ENCODE measurements at regions not wholly inside any gene's neighbourhood (a gene's known extent, or its start where the extent isn't known, plus 50 kb on each side); places are given as distances from the start of the nearest gene placed in this dataset.

- TF ChIP-seq CTCF (conservative IDR thresholded peaks at IDR 0.05; ENCODE audit: low read depth, low read length) (no peak), EZH2phosphoT487 (IDR thresholded peaks at IDR 0.05; ENCODE audit: borderline replicate concordance, low read length) (no peak), EZH2 (IDR thresholded peaks at IDR 0.05; ENCODE audit: low read length, unreplicated experiment) (no peak)
These were observed 740.8 kb upstream of the ZNF608 start for GRCh38 chr5:125487231-125487630.
